ENCODE measurements at regions not wholly inside any gene's neighbourhood (a gene's known extent, or its start where the extent isn't known, plus 50 kb on each side); places are given as distances from the start of the nearest gene placed in this dataset.
"Not testable (repeated sequence)": the region's sequence is repeated elsewhere in the genome, so short reads cannot be mapped to it uniquely, and the experiment has no call there.

DNA sequence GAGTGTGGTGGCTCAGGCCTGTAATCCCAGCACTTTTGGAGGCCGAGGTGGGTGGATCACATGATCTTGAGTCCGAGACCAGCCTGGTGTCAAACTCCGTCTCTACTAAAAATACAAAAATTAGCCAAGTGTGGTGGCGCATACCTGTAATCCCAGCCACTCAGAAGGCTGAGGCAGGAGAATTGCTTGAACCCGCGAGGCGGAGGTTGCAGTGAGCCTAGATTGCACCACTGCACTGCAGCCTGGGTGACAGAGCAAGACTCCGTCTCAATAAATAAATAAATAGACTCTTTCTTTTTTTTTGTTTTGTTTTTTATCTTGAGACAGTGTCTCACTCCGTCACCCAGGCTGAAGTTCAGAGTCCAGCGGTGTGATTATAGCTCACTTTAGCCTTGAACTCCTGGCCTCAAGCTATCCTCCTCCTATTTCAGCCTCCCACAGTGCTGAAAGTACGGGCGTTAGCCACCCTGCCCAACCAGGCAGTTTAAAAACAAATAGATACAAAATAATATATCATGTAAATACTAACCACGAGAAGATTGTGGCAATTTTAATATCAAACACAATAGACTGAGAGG is 1158.0 kb upstream of the TMEFF2 start:
- not testable (repeated sequence) for DNase-seq (ENCODE audit: low read depth in 2 of 2)

DNA sequence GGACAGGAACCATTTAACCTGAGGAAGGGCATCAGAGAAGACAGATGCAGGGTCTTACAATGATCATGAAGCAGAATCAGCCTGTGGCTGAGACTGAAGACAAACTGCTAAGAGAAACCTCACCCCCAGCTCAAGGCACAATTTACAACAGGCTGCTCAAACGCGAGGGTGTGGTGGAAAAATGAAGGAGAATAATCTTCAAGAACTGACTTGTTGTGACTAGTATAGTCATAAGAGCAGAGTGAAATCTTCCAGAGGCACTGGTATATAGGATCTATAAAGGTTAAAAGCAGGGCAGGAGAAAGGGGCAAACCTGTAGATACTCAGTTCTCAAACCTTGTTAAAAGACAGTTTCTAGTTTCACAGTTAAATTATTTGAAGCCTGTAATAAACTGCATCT is 1155.8 kb upstream of the TMEFF2 start:
- DNase-seq (ENCODE audit: low read depth in 2 of 2): no peak

DNA sequence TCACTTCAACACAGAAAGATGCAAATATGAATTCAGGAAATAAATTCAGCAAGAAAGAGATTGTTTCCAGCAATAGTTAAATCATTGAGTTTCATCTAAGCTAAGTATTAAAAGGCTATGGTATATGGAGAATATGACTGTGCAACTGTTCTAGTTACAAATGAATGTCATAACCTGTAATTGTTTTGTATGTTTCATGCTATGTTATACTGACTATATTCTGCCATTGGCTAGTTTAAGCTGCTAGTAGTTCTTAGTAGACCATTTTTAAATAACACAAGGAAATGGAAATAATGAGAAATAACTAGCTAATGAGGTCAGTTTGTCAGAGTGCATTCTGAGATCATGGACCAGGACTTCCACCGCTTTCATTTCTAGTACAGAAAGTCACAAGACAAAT is 1154.9 kb upstream of the TMEFF2 start:
- no peak for DNase-seq (ENCODE audit: low read depth in 2 of 2)

DNA sequence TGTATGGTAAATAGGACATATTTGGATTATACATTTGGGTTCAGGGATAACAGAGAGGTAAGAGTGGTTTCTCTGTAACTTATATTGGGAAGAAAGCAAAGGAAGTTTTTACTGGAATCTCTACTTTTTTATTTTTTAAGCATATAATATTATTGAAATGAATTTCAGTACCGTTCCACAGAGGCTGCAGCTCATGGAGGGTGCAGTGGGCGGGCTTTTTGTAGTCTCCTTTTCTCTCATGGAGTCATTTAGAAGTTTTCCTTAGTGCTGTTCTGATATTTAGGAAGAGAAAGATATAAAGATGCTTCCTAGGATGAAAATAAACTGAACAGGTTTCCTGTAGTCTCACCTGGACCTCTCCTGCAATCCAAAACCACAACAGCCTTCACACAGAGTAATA is 1153.3 kb upstream of the TMEFF2 start:
- no peak for DNase-seq (ENCODE audit: low read depth in 2 of 2)

DNA sequence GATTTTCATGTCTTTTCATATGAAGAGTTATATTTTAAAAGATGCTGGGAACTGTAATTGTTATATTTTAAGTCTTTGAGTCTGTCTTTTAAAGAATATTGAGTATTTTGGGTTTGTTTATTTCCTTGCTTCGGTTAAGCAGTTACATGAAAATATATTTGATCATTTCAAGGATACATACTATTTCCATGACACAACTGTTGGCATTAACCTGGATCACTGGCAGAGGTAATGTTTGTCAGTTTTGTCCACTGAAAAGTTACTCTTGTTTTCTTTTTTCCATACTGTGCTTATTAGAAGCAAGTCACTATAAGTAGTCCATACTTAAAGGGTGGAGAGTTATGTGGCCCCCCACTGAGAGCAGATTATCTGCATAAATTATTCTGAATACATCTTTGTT is 1142.0 kb upstream of the TMEFF2 start:
- no peak for DNase-seq (ENCODE audit: low read depth in 2 of 2)

DNA sequence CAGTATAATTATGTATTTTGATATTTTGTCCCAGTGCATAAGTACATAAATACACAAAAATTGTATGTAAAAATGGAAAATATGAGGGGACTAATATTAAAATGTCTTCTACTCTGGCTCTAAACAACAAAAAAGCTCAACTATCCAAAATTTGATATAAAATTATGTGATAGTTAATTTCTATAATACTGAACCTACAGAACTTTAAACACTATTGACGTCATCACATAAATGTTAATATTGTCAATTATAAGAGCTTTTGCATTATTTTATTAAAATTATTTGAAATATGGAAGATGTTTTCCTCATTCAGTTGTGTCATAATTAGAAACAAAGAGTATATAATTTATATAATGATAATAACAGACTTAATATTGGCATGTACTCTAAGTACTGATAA is 1139.7 kb upstream of the TMEFF2 start:
- no peak for DNase-seq (ENCODE audit: low read depth in 2 of 2)

DNA sequence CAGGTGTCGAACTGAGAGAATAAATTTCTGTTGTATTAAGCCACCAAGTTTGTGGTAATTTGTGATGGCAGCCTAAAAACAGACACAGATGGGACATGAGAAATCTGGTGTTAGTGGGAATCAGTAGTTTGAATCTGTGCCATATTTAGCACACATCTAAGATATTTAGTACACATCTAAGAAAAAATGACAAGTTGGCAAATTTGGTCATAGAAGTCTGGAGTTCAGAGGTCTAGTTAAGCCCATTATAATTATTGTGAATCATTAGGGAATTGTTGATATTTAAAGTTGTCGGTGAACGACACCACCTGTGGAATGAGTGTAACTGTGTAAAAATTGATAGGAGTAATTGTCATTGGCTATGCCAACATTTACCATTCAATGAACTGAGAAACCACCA is 1138.8 kb upstream of the TMEFF2 start:
- no peak for DNase-seq (ENCODE audit: low read depth in 2 of 2)

DNA sequence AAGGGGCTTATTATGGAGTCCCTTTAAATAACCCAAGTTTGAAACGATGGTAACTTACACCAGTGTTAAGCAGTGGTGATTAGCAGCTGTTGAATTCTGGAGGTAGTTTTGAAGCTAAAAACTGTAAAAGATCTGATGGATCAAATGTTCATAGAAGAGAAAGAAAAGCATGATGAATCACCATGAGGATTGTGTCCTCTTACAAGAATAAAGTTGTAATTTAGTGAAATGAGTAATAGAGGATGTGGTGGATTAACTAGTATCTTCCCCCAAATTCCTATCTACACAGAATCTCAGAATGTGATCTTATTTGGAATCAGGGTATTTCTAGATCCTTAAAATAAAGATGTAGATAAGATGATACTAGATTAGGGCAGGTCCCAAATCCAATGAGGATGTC is 1138.2 kb upstream of the TMEFF2 start:
- DNase-seq (ENCODE audit: low read depth in 2 of 2): no peak

DNA sequence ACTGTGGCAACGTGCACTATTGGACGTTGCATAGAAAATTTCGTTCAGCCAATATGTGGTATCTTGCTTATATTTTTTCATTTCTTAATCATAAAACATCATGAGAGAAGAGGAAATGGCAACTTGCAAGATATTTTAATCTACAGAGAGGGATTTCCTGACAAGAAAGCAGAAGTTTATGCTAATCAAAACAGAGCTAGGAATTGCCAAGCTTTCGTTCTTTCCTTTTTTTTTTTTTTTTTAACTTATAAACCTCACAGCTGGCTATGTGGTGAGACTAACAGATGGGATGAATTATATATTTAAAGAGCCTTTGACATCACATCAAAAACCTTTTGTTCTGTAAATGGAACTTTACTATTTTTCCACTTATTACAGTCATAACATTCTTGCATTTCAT is 1136.9 kb upstream of the TMEFF2 start:
- no peak for DNase-seq (ENCODE audit: low read depth in 2 of 2)

DNA sequence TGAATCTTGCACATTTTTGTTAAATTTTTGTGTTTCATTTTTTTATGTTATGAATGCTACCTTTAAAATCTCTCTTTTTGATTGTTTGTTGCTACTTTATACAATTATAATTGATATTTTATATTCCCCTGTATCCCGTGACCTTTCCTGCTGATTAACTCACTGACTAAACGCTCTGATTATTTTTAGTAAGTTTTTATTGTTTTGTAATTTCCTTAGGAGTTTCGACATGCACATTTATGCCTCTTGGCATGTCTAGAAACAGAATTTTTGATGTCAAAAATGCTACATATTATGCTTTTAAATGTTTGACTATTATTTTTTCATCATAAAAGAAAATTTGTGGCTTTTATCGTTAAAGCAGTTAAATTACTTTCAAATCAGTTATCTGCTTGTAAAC is 1131.6 kb upstream of the TMEFF2 start:
- DNase-seq (ENCODE audit: low read depth in 2 of 2): no peak

DNA sequence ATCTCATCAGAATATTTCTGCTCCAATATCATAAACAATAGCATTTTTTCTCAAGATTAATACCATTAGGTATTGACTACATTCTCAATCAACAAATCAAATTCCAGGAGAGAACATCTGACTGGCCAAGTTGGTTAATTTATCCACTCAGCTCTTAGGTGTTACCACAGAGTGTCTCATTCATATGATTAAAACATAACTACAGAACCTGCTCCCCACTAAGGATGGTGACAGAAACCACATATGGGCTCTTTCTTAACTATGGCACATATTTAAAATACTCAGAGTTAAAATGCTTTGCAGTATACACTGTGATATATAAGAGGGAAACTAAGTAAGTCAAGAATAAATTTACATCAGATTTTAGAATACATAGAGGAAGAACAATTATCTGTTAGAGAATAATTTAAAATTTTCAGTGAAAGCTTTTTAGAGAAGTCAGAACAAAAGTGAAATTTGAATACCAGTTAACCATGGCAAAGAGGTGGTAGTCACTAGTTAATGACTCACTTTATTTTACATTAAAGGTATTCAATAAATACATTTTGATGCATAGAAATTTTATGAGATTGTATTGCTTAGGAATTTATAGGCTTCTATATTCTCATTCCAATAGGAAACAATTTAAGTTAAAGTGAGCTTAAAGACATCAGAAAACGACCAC is 1120.8 kb upstream of the TMEFF2 start:
- no peak for DNase-seq (ENCODE audit: low read depth in 2 of 2)

DNA sequence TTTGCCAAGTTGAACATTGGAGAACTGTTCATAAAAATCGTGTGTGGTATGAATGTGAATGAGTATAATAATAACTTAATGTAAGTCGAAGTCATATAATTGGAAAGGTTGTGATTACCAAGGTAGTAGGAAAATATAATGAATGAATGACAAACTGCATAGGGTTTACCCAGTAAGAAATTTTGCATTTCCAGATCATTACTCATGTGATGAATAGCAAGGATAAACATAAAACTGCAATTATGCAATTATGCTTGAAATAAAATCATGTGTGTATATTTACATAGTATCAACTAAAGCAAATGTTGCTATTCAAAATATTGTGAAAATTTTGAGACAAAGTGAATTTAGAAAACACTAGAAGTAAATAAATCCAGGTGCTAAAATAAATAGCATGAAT is 1108.7 kb upstream of the TMEFF2 start:
- DNase-seq (ENCODE audit: low read depth in 2 of 2): no peak

DNA sequence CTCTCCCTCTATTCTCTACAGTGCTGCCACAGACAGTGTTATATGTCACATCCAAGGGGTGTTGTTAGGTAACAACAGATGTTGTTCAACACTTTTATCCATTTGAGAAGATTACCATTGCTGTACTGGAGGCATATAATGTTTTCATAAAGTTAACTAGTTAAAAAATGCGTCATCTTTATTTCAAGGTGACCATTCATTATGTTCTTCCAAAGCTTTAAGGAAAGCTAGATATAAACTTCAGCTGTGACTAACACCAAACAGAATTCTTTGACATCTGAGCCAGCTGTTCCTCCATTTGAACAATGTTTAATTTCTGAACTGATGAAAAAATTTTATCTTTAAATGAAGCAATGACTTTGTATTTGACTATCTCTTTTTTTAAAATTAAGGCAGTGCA is 1099.6 kb upstream of the TMEFF2 start:
- no peak for DNase-seq (ENCODE audit: low read depth in 2 of 2)

DNA sequence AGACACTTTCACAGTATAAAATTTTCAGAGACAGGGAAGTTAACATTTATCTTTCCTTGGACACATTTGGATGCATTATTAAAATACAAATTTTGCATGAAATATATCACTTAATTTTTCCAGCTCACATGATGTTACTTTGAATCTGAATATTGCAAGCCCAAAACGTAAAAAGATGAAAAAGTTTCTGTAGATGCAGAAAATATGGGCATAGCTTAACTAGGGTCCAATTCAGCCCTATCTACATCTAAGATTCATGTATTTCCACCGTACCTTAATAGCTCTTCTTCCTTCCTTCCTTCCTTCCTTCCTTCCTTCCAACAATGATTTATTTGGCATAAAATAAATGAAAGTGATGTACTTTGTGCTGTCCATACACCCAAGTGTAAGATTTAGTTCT is 1084.6 kb upstream of the TMEFF2 start:
- no peak for DNase-seq (ENCODE audit: low read depth in 2 of 2)

DNA sequence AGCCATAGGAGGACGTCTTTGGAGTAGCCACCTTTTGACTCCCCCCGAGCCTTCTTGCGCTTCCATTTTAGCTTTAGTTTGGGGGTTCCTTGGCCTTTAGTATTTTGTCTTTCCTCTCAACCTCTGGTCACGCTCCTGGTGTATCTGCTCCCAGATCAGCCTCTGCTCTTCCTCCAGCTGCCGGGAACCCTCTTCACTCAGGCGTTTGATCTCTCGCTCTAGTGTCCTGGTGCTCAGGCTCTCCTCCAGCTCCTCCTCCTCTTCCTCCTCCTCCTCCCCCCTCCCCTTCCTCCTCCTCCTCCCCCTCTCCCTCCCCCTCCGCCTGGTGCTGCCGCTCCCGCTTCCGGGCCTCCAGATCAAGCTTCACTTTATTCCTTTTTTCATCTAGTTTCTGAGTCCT is 1082.3 kb upstream of the TMEFF2 start:
- DNase-seq (ENCODE audit: low read depth in 2 of 2): no peak

DNA sequence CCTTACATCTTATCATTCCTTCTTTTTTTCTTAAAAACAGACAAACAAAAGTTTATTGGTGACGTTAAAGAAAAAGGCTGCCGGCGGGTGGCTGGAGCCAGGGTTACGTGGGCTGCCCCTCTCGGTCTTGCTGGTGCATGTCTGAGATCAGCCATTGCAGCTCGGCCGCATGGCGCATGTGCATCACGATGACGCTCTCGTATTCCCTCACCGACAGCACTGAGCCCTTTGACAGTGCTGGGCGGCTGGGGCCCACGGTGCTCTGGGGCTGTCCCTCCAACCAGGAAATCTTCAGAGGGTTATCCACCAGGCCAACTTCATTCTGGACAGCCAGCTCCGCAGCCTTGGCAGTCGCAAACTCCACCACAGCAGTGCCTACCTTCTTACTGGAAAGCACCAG is 1081.8 kb upstream of the TMEFF2 start:
- DNase-seq (ENCODE audit: low read depth in 2 of 2): no peak

DNA sequence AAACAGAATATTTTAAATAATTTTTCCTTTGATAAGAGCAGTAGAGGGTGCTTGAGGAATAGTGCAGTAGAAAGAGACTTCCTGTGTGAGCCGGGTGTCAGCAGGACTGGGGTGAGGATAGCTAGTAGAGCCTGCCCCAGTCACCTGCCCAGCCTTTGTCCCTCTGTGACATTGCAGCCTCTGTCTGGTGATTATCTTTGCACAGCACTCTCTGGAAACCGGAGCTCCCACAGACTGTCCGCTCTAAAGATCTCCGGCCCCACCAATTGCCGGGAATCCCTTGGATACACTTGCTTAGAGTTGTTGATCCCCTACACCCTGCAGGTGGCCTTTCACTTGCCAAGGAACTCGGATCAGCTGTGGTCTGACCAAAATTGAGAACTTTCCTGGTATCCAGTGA is 1081.3 kb upstream of the TMEFF2 start:
- no peak for DNase-seq (ENCODE audit: low read depth in 2 of 2)

DNA sequence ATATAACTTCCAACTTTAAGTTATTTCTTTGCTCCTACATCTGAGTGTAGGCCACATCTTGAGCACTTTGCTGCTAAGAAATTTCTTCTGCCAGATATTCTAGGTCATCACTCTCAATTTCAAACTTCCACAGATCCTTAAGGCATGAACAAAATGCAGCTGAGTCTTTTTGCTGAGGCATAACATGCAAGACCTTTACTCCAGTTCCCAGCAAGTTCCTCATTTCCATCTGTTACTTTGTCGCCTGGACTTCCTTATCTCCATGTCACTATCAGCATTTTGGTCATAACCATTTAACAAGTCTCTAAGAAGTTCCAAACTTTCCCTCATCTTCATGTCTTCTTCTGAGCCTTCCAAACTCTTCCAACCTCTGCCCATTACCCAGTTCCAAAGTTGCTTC is 1077.3 kb upstream of the TMEFF2 start:
- DNase-seq (ENCODE audit: low read depth in 2 of 2): no peak

DNA sequence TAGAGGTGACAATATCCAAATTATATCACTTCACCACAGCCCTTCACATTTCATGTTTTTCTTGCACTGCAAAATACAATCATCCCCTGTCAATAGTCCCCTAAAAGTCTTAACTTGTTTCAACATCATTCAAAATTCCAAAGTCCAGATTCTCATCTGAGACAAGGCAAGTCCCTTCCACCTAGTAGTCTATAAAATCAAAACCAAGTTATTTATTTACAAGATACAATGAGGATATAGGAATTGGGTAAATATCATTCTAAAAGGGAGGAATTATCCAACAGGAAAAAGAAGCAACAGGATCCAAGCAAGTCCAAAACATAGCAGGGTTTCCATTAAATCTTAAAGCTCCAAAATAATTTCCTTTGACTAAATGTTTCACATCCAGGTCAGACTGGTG is 1076.1 kb upstream of the TMEFF2 start:
- DNase-seq (ENCODE audit: low read depth in 2 of 2): no peak

DNA sequence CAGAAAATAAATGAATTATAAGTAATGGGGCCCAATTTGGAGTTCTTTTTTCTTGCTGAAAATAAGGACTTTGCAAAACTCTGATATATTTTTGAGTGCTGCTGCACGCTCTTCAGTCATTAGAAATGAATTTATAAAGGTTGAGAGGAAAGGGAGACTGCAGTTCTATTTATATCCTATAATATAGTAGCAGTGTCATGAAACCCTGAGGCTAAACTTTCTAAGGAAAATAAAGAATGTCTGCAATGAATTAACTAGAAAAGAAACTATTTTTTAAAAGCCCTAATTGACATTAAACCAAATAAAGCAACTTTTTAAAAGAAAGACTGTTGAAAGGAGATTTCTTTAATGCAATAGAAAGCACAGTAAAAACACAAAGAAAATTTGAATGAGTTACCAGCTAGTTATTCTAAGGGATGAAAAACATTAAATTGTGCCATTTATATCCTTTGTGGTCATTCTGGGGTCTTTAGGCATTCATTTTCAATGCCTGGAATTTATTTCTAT is 1072.8 kb upstream of the TMEFF2 start:
- DNase-seq (ENCODE audit: low read depth in 2 of 2): no peak

DNA sequence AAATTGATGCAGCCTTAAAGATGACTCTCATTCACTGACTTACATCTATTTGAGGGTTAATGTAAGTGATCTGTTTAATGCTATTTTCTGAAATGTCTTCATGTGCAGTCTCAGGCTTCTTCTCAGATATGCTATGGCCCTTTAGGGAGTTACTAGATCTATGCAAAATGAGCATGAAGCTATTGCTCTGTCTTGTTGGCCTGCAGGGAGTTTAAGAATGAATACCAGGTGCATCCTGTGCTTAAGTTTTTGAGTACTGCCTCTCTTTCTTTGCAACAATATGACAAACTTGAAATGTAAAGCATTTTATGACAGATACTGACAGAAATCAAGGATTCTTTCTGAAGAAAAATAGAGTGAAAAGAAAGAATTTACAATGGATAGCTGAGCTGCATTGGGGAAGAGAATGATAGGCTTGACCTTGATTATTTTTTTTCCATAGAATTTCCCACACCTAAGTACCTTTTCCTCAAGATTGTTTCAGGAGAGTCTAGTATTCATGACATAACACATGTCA is 1058.3 kb upstream of the TMEFF2 start:
- no peak for DNase-seq (ENCODE audit: low read depth in 2 of 2)

DNA sequence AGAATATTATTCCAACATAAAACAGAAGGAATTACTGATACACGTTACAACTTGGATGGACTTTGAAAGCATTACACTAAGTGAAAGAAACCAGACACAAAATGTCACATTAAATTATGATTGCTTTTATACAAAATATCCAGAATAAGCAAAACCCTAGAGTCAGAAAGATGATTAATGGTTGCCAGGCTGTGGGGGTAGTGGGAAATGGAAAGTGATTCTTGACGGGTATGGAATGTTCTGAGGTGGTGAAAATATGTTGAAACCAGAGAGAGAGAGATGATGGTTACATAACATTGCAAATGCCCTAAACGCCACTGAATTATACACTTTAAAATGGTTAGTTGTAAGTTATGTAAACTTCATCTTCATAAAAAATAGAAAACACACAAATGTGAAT is 1057.2 kb upstream of the TMEFF2 start:
- DNase-seq (ENCODE audit: low read depth in 2 of 2): no peak

DNA sequence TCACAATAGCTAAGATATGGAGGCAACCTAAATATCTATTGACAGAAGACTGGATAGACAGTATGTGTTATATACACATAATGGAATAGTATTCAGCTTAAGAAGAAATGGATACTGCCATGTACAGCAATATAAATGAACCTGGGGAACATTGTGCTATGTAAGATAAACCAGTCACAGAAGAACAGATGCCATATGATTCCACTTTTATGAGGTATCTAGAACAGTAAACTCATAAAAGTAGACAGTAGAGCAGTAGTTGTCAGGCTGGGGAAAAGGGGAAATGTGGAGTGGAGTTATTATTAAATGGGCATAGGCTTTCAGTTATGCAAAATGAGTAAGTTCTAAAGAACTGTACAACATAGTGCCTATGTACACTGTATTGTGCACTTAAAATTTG is 1055.7 kb upstream of the TMEFF2 start:
- DNase-seq (ENCODE audit: low read depth in 2 of 2): no peak

DNA sequence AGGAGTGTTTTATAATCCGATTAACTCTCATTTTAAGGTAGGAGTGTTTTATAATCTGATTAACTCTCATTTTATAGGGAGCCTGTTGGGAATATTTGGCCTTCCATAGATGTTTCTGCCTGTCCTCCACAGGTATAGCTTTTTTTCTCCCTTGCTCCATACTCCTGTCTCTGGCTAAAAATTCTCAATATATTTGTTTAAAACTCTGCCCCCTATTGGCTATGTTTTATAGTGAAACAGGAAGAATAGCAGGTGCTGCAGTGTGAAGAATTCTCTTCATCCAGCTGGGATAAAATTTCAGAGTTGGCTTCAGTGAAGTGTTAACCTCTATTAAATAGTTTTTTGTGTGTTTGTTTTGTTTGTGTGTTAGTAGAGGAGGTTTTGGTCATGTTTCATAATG is 1046.0 kb upstream of the TMEFF2 start:
- no peak for DNase-seq (ENCODE audit: low read depth in 2 of 2)

All from dermis microvascular lymphatic vessel endothelial cell (primary cell).